A549 (cell line): ENCODE measurements at regions not wholly inside any gene's neighbourhood (a gene's known extent, or its start where the extent isn't known, plus 50 kb on each side); places are given as distances from the start of the nearest gene placed in this dataset.

Experiments used
- ATAC-seq, 2 experiments: fragments of 200-7000 bp in 1 of 2; fragments of >200 bp in 1 of 2; cut with Nextera tagmentation in 1 of 2; cut with Tn5 transposase in 1 of 2; 3 replicates each; pipeline versions ENCODE4 v1.8.0 to v1.9.1; 2018 to 2020; ENCODE audit warnings: mild to moderate bottlenecking in 1 of 2, moderate library complexity in 1 of 2
- CTCF ChIA-PET: fragments of 300-600 bp; sonication (Branson Sonifier 250); formaldehyde crosslinking; extraction: SDS; loops from one replicate; lab custom pipeline; 2021; ENCODE audit warnings: antibody characterized with exemption, inconsistent platforms; lab: Yijun Ruan, JAX
- POLR2A ChIA-PET: fragments of 350-600 bp; formaldehyde crosslinking; extraction: SDS; loops from one replicate; lab custom pipeline; 2021; ENCODE audit warnings: antibody characterized with exemption, inconsistent platforms; lab: Yijun Ruan, JAX
- DNase-seq, 2 experiments: peaks; one replicate each; pipeline versions ENCODE4 v3.0.0 to v3.0.0-alpha.2; 2011 to 2016; ENCODE audit warnings: low read depth in 1 of 2, low spot score in 1 of 2
- FAIRE-seq: peaks from 2 replicates; lab custom pipeline; 2011; peaks lifted over from hg19 to GRCh38; lab: Jason Lieb, UNC
- H3K27ac ChIP-seq, 2 experiments: fragments of >200 bp; sonication (Bioruptor Twin); formaldehyde crosslinking; 3 replicates each; pipeline ENCODE4 v1.5.1; 2016 to 2017
- H3K4me1 ChIP-seq: fragments of >200 bp; sonication (Bioruptor Twin); formaldehyde crosslinking; 3 replicates; pipeline ENCODE4 v1.6.1; 2016
- H3K4me2 ChIP-seq: fragments of >200 bp; sonication (Bioruptor Twin); formaldehyde crosslinking; 3 replicates; pipeline ENCODE4 v1.6.1; 2016
- H3K4me3 ChIP-seq: fragments of >200 bp; sonication (Bioruptor Twin); formaldehyde crosslinking; 3 replicates; pipeline ENCODE4 v1.5.1; 2016
- H3K9me3 ChIP-seq: fragments of >200 bp; sonication (Bioruptor Twin); formaldehyde crosslinking; 3 replicates; pipeline ENCODE4 v1.6.1; 2016
- BHLHE40 ChIP-seq: IDR thresholded peaks from 2 replicates; pipeline ENCODE4 v1.6.1; 2012; ENCODE audit warnings: low read depth, low read length, inconsistent platforms
- CHD4 ChIP-seq: fragments of 200-600 bp; sonication (generic); IDR thresholded peaks from 2 replicates; pipeline ENCODE4 v1.6.1; 2016; ENCODE audit warnings: antibody characterized with exemption, mild to moderate bottlenecking, borderline replicate concordance
- EHMT2 ChIP-seq: fragments of 200-600 bp; sonication (generic); IDR thresholded peaks from 2 replicates; pipeline ENCODE4 v1.6.1; 2016; ENCODE audit warnings: antibody characterized with exemption, low read depth, mild to moderate bottlenecking, moderate library complexity
- EP300 ChIP-seq, 2 experiments: fragments of >200 bp; sonication (Bioruptor Twin); formaldehyde crosslinking; IDR thresholded peaks; 2 replicates in 1 of 2; 3 replicates in 1 of 2; pipeline ENCODE4 v1.6.1; 2016 to 2017
- GATA3 ChIP-seq: IDR thresholded peaks from 2 replicates; pipeline ENCODE4 v1.6.1; 2012; ENCODE audit warnings: borderline replicate concordance
- JUNB ChIP-seq: fragments of >200 bp; sonication (Bioruptor Twin); formaldehyde crosslinking; IDR thresholded peaks from 2 replicates; pipeline ENCODE4 v1.6.1; 2016
- MAFK ChIP-seq: fragments of 450-650 bp; IDR thresholded peaks from 2 replicates; pipeline ENCODE4 v1.6.1; 2014; ENCODE audit not compliant: partially characterized antibody
- NFE2L2 ChIP-seq: fragments of 150-350 bp; conservative IDR thresholded peaks from 2 replicates; pipeline ENCODE4 v1.6.1; 2014; ENCODE audit warnings: low read length
- POLR2A ChIP-seq: IDR thresholded peaks from 2 replicates; pipeline ENCODE4 v1.6.1; 2012; ENCODE audit warnings: mild to moderate bottlenecking, low read length
- RCOR1 ChIP-seq: fragments of 150-350 bp; IDR thresholded peaks from 2 replicates; pipeline ENCODE4 v1.6.1; 2014; ENCODE audit warnings: antibody characterized with exemption, low read length, low read depth
- RNF2 ChIP-seq: fragments of 200-600 bp; sonication (generic); IDR thresholded peaks from 2 replicates; pipeline ENCODE4 v1.6.1; 2016; ENCODE audit warnings: low read depth, mild to moderate bottlenecking, antibody characterized with exemption, moderate library complexity, borderline replicate concordance
- ZC3H11A ChIP-seq: fragments of 450-650 bp; IDR thresholded peaks from 2 replicates; pipeline ENCODE4 v1.6.1; 2014; ENCODE audit warnings: antibody characterized with exemption, mild to moderate bottlenecking
- ZFP36 ChIP-seq: fragments of 450-650 bp; IDR thresholded peaks from 2 replicates; pipeline ENCODE4 v1.6.1; 2014; ENCODE audit warnings: borderline replicate concordance; ENCODE audit not compliant: partially characterized antibody
- ZSCAN20 ChIP-seq: fragments of 250-450 bp; sonication (Bioruptor Pico); IDR thresholded peaks from 2 replicates; pipeline ENCODE4 v1.8.0; 2022; ENCODE audit warnings: mild to moderate bottlenecking, moderate library complexity
- WGBS: methylation state at CpG from one replicate; pipeline ENCODE4 v1.1.6; 2017; ENCODE audit errors: missing lambda C conversion rate; 5-methylcytosine and 5-hydroxymethylcytosine counted together
- TF ChIP-seq, protein P1 (sequence below): fragments of 150-350 bp; IDR thresholded peaks from 2 replicates; pipeline ENCODE4 v1.6.1; 2014; ENCODE audit warnings: low read depth, mild to moderate bottlenecking, low read length
- TF ChIP-seq, protein P2 (sequence below): fragments of 250-450 bp; sonication (Bioruptor Pico); IDR thresholded peaks from 2 replicates; pipeline ENCODE4 v1.5.0; 2021; ENCODE audit warnings: mild to moderate bottlenecking, moderate library complexity, borderline replicate concordance
- TF ChIP-seq, protein P3 (sequence below): IDR thresholded peaks from 2 replicates; pipeline ENCODE4 v1.6.1; 2012
- TF ChIP-seq, protein P4 (sequence below): IDR thresholded peaks from 2 replicates; pipeline ENCODE4 v1.6.1; 2012
- TF ChIP-seq, protein P5 (sequence below): fragments of >200 bp; sonication (Bioruptor Twin); formaldehyde crosslinking; IDR thresholded peaks from 3 replicates; pipeline ENCODE4 v1.5.1; 2016
- TF ChIP-seq, protein P6 (sequence below): fragments of >200 bp; sonication (Bioruptor Twin); formaldehyde crosslinking; IDR thresholded peaks from 2 replicates; pipeline ENCODE4 v1.6.1; 2016

DNA sequence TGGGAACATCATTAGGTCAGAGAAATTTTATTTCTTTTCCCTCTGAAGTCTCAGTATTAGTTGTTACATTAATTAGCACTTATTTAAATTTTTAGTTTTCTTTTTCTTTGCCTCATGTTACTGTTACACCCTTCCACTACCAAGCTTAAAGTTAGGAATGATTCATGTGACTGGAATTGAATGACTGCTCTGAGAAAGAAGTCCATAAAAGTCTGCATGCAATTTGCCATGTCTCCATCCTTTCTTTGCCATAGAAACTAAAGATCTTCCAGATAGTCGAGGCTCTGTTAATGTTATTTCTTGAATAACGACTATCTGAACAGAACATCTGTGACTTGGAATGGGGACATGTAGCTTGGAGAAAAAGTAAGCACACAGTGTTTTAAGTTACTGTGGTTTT is 1269.8 kb upstream of the PIK3C3 start:
- DNase-seq: no peak
- FAIRE-seq: no peak
- no peak for ATAC-seq
- ChIA-PET POLR2A (no interaction called here), CTCF (interaction anchor here (0.6 kb wide), 1 partner anchor 18 kb away, joined by 3 read pairs; no protein-coding TSS in a partner anchor)
- Histone ChIP-seq H3K4me2 (no peak overlapping the region), H3K9me3 (no peaks in the 10 kb centered on the region), H3K4me1 (no peaks in the 10 kb centered on the region), H3K4me3 (no peak overlapping the region), H3K27ac (no peak overlapping the region)
- WGBS: 0% methylated on average over 2 of the region's 2 CpGs
- TF ChIP-seq, protein P1, sequence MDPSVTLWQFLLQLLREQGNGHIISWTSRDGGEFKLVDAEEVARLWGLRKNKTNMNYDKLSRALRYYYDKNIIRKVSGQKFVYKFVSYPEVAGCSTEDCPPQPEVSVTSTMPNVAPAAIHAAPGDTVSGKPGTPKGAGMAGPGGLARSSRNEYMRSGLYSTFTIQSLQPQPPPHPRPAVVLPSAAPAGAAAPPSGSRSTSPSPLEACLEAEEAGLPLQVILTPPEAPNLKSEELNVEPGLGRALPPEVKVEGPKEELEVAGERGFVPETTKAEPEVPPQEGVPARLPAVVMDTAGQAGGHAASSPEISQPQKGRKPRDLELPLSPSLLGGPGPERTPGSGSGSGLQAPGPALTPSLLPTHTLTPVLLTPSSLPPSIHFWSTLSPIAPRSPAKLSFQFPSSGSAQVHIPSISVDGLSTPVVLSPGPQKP: no peak
- TF ChIP-seq JUNB: no peak
- TF ChIP-seq ZSCAN20: no peak
- no peak for TF ChIP-seq ZFP36
- TF ChIP-seq EHMT2: no peak
- no peak for TF ChIP-seq RNF2
- TF ChIP-seq ZC3H11A: no peak
- no peak for TF ChIP-seq CHD4
- no peak for TF ChIP-seq POLR2A

DNA sequence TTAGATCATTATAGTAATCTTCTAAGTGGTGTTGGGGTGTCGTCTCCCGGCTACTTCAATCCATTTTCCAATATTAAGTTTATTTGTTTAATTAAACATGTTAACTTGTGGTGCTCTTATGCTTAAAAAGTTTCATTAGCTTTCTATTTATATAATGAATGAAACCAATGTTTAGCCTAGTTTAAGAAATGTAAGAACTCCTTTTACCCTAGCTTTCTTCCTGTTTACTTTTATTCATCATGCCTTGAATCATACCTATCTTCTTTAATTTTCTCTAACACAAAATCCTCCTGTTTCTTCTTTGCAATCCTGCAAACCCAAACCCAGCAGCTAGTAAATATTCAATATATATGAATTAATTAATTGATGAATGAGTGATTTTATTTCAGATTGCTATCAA is 1276.7 kb upstream of the PIK3C3 start:
- TF ChIP-seq, protein P2, sequence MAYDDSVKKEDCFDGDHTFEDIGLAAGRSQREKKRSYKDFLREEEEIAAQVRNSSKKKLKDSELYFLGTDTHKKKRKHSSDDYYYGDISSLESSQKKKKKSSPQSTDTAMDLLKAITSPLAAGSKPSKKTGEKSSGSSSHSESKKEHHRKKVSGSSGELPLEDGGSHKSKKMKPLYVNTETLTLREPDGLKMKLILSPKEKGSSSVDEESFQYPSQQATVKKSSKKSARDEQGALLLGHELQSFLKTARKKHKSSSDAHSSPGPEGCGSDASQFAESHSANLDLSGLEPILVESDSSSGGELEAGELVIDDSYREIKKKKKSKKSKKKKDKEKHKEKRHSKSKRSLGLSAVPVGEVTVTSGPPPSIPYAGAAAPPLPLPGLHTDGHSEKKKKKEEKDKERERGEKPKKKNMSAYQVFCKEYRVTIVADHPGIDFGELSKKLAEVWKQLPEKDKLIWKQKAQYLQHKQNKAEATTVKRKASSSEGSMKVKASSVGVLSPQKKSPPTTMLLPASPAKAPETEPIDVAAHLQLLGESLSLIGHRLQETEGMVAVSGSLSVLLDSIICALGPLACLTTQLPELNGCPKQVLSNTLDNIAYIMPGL: no peak
- TF ChIP-seq GATA3 (no peak), EP300 (IDR thresholded peaks at IDR 0.05) (no peak), BHLHE40 (no peak), RCOR1 (no peak), ZC3H11A (no peak), MAFK (no peak)
- TF ChIP-seq, protein P3, sequence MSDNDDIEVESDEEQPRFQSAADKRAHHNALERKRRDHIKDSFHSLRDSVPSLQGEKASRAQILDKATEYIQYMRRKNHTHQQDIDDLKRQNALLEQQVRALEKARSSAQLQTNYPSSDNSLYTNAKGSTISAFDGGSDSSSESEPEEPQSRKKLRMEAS: no peak
- TF ChIP-seq, protein P4, sequence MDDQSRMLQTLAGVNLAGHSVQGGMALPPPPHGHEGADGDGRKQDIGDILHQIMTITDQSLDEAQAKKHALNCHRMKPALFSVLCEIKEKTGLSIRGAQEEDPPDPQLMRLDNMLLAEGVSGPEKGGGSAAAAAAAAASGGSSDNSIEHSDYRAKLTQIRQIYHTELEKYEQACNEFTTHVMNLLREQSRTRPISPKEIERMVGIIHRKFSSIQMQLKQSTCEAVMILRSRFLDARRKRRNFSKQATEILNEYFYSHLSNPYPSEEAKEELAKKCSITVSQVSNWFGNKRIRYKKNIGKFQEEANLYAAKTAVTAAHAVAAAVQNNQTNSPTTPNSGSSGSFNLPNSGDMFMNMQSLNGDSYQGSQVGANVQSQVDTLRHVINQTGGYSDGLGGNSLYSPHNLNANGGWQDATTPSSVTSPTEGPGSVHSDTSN: no peak
- ChIA-PET POLR2A (no interaction called here), CTCF (no interaction called here)
- ATAC-seq (no peak), FAIRE-seq (no peak), DNase-seq (no peak)
- no peak overlapping the region for H3K4me3 ChIP-seq
- WGBS: 57% methylated on average over 2 of the region's 2 CpGs
- H3K9me3 ChIP-seq: no peaks in the 10 kb centered on the region
- H3K27ac ChIP-seq: no peak overlapping the region
- no peak overlapping the region for H3K4me2 ChIP-seq
- no peaks in the 10 kb centered on the region for H3K4me1 ChIP-seq

DNA sequence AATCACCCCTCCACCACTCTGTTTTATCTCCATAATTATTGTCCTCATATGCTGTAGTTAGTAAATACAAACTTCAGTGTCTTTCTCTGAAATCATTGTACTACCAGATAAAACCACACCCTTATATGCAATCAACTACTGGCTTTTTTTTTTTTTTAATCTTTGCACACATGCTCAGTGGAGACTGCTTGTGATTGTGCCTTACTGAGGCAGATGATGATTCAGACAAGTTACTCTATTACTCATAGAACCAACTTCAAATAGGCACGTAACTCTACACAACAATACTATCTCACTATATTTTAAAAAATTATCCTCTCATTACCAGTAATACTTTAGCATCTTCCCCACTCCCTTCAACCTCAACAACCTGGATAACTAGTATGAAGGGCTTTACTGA is 1278.4 kb upstream of the PIK3C3 start:
- WGBS: 11% methylated on average over 1 of the region's 1 CpG
- TF ChIP-seq, protein P5, sequence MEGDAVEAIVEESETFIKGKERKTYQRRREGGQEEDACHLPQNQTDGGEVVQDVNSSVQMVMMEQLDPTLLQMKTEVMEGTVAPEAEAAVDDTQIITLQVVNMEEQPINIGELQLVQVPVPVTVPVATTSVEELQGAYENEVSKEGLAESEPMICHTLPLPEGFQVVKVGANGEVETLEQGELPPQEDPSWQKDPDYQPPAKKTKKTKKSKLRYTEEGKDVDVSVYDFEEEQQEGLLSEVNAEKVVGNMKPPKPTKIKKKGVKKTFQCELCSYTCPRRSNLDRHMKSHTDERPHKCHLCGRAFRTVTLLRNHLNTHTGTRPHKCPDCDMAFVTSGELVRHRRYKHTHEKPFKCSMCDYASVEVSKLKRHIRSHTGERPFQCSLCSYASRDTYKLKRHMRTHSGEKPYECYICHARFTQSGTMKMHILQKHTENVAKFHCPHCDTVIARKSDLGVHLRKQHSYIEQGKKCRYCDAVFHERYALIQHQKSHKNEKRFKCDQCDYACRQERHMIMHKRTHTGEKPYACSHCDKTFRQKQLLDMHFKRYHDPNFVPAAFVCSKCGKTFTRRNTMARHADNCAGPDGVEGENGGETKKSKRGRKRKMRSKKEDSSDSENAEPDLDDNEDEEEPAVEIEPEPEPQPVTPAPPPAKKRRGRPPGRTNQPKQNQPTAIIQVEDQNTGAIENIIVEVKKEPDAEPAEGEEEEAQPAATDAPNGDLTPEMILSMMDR: no peak
- no peak for TF ChIP-seq NFE2L2
- TF ChIP-seq, protein P6, sequence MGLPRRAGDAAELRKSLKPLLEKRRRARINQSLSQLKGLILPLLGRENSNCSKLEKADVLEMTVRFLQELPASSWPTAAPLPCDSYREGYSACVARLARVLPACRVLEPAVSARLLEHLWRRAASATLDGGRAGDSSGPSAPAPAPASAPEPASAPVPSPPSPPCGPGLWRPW: no peak
- CTCF ChIA-PET: no interaction called here

More for the DNA sequence above, 1278.4 kb upstream of the PIK3C3 start:
- Histone ChIP-seq H3K4me1 (no peaks in the 10 kb centered on the region), H3K4me2 (no peak overlapping the region), H3K27ac (no peak overlapping the region), H3K4me3 (no peak overlapping the region), H3K9me3 (no peaks in the 10 kb centered on the region)
- POLR2A ChIA-PET: no interaction called here
- ATAC-seq (no peak), FAIRE-seq (no peak), DNase-seq (no peak)
